GM12891 (cell line): ENCODE measurements at regions not wholly inside any gene's neighbourhood (a gene's known extent, or its start where the extent isn't known, plus 50 kb on each side); places are given as distances from the start of the nearest gene placed in this dataset.

ENCODE experiments used
- POLR2A ChIP-seq: IDR thresholded peaks from 2 replicates; pipeline ENCODE4 v1.6.1; 2011; ENCODE audit warnings: low read depth, low read length, control low read depth
- POLR2AphosphoS5 ChIP-seq: IDR thresholded peaks from 2 replicates; pipeline ENCODE4 v1.6.1; 2011; ENCODE audit warnings: low read depth, low read length, control low read depth
- POU2F2 ChIP-seq: IDR thresholded peaks from 2 replicates; pipeline ENCODE4 v1.6.1; 2011; ENCODE audit warnings: low read depth, mild to moderate bottlenecking, control low read depth, low read length, moderate library complexity
- SPI1 ChIP-seq: IDR thresholded peaks from 2 replicates; pipeline ENCODE4 v1.6.1; 2011; ENCODE audit warnings: low read depth, low read length, control low read depth
- TAF1 ChIP-seq: IDR thresholded peaks from 2 replicates; pipeline ENCODE4 v1.6.1; 2011; ENCODE audit warnings: low read depth, low read length, control low read depth

GRCh38 chr7:4352069-4352468 lies 330.0 kb upstream of the FOXK1 start:
- no peak for TF ChIP-seq POLR2A
- no peak for TF ChIP-seq POLR2AphosphoS5
- no peak for TF ChIP-seq POU2F2
- no peak for TF ChIP-seq SPI1
- TF ChIP-seq TAF1: no peak
